ENCODE measurements at regions not wholly inside any gene's neighbourhood (a gene's known extent, or its start where the extent isn't known, plus 50 kb on each side); places are given as distances from the start of the nearest gene placed in this dataset.

DNA sequence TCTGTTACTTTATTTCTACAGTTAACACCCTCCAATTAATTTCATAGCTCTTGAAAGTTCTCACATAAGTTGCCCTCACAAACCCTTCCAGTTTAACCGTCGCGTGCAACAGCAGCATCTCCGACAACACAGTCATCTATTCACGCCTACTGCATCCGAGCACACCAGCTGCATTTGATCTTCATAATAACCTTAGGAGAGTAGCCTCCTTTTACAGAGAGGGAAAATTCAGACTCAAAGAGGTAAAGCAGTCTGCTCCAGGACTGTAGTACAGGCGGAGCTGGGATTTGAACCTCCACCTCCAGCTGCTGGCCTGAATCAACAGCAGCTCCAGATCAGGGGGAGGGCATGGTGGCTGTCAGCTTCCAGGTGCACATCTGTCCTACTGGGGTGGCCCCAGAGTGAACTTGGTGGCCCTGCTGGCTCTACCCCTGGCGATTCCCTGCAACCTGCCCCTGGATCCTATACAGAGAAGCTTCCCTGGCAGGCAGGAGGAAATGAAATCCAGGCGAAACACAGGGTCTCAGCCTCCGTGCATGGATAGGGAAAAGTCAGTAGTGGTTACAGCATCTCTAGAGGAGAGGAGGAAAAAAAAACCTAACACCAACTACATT lies 71.6 kb upstream of the UNC5A start:
- H3K27ac ChIP-seq (ENCODE audit: low read length): no peak overlapping the region
- Mint-ChIP-seq H3K4me1 (peaks cover 17 to 31% of the 10 kb centered on the region in 2 donors), H3K9me3 (no peaks in the 10 kb centered on the region), H3K4me3 (no peak overlapping the region), H3K27me3 (ENCODE audit: low read depth in 2 of 2) (peaks cover 31 to 42% of the 10 kb centered on the region in 2 donors), H3K36me3 (no peaks in the 10 kb centered on the region), H3K27ac (no peak overlapping the region)
- TF ChIP-seq, protein P1, sequence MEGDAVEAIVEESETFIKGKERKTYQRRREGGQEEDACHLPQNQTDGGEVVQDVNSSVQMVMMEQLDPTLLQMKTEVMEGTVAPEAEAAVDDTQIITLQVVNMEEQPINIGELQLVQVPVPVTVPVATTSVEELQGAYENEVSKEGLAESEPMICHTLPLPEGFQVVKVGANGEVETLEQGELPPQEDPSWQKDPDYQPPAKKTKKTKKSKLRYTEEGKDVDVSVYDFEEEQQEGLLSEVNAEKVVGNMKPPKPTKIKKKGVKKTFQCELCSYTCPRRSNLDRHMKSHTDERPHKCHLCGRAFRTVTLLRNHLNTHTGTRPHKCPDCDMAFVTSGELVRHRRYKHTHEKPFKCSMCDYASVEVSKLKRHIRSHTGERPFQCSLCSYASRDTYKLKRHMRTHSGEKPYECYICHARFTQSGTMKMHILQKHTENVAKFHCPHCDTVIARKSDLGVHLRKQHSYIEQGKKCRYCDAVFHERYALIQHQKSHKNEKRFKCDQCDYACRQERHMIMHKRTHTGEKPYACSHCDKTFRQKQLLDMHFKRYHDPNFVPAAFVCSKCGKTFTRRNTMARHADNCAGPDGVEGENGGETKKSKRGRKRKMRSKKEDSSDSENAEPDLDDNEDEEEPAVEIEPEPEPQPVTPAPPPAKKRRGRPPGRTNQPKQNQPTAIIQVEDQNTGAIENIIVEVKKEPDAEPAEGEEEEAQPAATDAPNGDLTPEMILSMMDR (IDR thresholded peaks at IDR 0.05): no peak
- H3K9me3 ChIP-seq (ENCODE audit: control insufficient read depth, insufficient read depth, low read length): no peaks in the 10 kb centered on the region
- peak in 1 of 2 donors; percentile 9 for DNase-seq
- WGBS (ENCODE audit: insufficient coverage): 91% methylated on average over 9 of the region's 10 CpGs
- peaks cover 9% of the 10 kb centered on the region for H3K27me3 ChIP-seq (ENCODE audit: control insufficient read depth, insufficient read depth, low read length)
- peaks cover 15% of the 10 kb centered on the region for H3K4me1 ChIP-seq (ENCODE audit: control insufficient read depth, insufficient read depth, low read length)
- no peak for ATAC-seq
- H3K36me3 ChIP-seq (ENCODE audit: control insufficient read depth, insufficient read depth, low read length): no peaks in the 10 kb centered on the region
- intact Hi-C loops (cut with micrococcal nuclease): no loop called here
- no peak overlapping the region for H3K4me3 ChIP-seq (ENCODE audit: low read length)

DNA sequence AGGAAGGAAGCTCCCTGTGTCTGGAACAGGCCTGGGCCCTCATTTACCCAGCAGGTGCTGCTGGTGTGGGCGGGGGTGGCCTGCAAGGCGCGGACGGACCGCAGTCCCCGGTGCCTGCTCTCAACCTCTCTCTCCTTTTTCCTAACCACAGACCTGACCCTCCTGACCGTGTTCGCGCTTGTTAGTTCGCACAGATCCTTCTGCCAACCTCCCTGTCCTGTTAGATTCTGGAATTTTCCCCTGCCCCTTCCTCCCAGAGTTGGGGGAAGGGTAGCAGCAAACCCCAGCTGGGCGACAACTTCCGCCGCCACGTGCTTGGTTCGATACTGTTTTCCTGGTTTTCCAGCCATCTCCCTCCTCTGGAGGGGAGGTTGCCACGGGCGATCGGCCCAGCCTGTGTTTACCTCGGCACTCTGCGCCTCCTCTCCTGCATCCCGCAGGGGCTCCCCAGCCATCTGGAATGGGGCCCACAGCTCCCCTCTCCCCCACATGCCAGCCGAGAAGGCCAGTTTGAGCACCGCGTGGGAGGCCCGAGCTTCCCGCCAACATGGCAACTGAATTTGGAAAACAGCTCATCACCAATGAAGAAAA lies 70.8 kb upstream of the UNC5A start:
- Histone ChIP-seq H3K27me3 (ENCODE audit: control insufficient read depth, insufficient read depth, low read length) (peaks cover 17% of the 10 kb centered on the region), H3K4me3 (ENCODE audit: low read length) (no peak overlapping the region), H3K36me3 (ENCODE audit: control insufficient read depth, insufficient read depth, low read length) (no peaks in the 10 kb centered on the region), H3K9me3 (ENCODE audit: control insufficient read depth, insufficient read depth, low read length) (no peaks in the 10 kb centered on the region), H3K4me1 (ENCODE audit: control insufficient read depth, insufficient read depth, low read length) (peaks cover 24% of the 10 kb centered on the region), H3K27ac (ENCODE audit: low read length) (no peak overlapping the region)
- H3K4me3 Mint-ChIP-seq: no peak overlapping the region
- no peaks in the 10 kb centered on the region for H3K9me3 Mint-ChIP-seq
- WGBS (ENCODE audit: insufficient coverage): 41% methylated on average over 26 of the region's 26 CpGs
- H3K27me3 Mint-ChIP-seq (ENCODE audit: low read depth in 2 of 2): peaks cover 37 to 51% of the 10 kb centered on the region in 2 donors
- intact Hi-C loops (cut with micrococcal nuclease): no loop called here
- H3K4me1 Mint-ChIP-seq: peaks cover 25 to 39% of the 10 kb centered on the region in 2 donors
- no peaks in the 10 kb centered on the region for H3K36me3 Mint-ChIP-seq
- H3K27ac Mint-ChIP-seq: no peak overlapping the region
- TF ChIP-seq, protein P1 (IDR thresholded peaks at IDR 0.05): no peak
- ATAC-seq (no peak), DNase-seq (peak in 1 of 2 donors; percentile 4)

DNA sequence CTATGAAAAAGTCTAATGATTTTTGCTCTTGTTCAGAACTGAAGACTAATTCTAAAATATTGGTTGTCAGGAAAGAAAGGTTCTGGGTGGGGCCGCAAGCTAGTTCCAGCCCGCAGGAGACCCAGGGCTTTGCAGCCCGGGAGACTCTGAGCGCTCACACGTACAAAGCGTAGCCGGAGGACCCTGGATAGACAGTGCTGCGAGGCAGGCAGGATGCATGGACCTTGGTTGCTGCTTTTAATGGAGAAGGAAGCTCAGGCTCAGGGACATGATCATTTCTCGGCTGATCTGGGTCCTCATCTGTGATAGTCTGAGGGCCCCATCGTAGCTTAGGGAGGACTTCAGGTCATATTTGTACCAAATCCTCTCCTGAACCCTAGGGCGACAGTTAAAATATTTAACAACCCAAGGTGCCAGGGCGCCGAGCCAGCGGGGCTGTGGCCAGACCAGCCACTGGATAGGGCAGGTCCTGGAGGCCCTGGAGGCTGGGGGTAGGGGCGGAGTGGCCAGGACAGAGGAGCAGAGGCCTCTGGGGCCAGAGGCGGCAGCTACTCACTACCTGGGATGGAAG lies 70.1 kb upstream of the UNC5A start:
- no peaks in the 10 kb centered on the region for H3K9me3 Mint-ChIP-seq
- H3K4me3 Mint-ChIP-seq: no peak overlapping the region
- 83% methylated on average over 16 of the region's 16 CpGs for WGBS (ENCODE audit: insufficient coverage)
- Histone ChIP-seq H3K36me3 (ENCODE audit: control insufficient read depth, insufficient read depth, low read length) (no peaks in the 10 kb centered on the region), H3K9me3 (ENCODE audit: control insufficient read depth, insufficient read depth, low read length) (no peaks in the 10 kb centered on the region), H3K27me3 (ENCODE audit: control insufficient read depth, insufficient read depth, low read length) (peaks cover 20% of the 10 kb centered on the region), H3K4me3 (ENCODE audit: low read length) (no peak overlapping the region), H3K4me1 (ENCODE audit: control insufficient read depth, insufficient read depth, low read length) (peaks cover 26% of the 10 kb centered on the region), H3K27ac (ENCODE audit: low read length) (no peak overlapping the region)
- no peaks in the 10 kb centered on the region for H3K36me3 Mint-ChIP-seq
- no peak for ATAC-seq
- peaks cover 31 to 43% of the 10 kb centered on the region in 2 donors for H3K4me1 Mint-ChIP-seq
- H3K27ac Mint-ChIP-seq: no peak overlapping the region
- TF ChIP-seq, protein P1 (IDR thresholded peaks at IDR 0.05): no peak
- peak in 1 of 2 donors; percentile 10 for DNase-seq
- H3K27me3 Mint-ChIP-seq (ENCODE audit: low read depth in 2 of 2): peaks cover 39 to 56% of the 10 kb centered on the region in 2 donors
- intact Hi-C loops (cut with micrococcal nuclease): no loop called here

All from natural killer cell (primary cell).